Liver (tissue), 7 donors: ENCODE measurements at regions not wholly inside any gene's neighbourhood (a gene's known extent, or its start where the extent isn't known, plus 50 kb on each side); places are given as distances from the start of the nearest gene placed in this dataset.
"Not testable (repeated sequence)": the region's sequence is repeated elsewhere in the genome, so short reads cannot be mapped to it uniquely, and the experiment has no call there.

ENCODE experiments used
- DNase-seq: peaks from one replicate; pipeline ENCODE4 v3.0.0-alpha.2; 2017; ENCODE audit warnings: low spot score
- H3K27ac ChIP-seq, 2 donors: one replicate each; pipeline ENCODE4 v1.7.0; 2013; ENCODE audit warnings: inconsistent platforms in 2 of 2, low read length in 2 of 2, control low read depth in 1 of 2, low read depth in 1 of 2, mild to moderate bottlenecking in 1 of 2
- H3K27me3 ChIP-seq, 4 donors: one replicate each; pipeline versions ENCODE4 v1.6.1 to v1.7.0; 2013; ENCODE audit warnings: low read length in 3 of 4, inconsistent platforms in 1 of 4, mild to moderate bottlenecking in 1 of 4, moderate library complexity in 1 of 4; ENCODE audit not compliant: control insufficient read depth in 4 of 4, insufficient read depth in 4 of 4
- H3K36me3 ChIP-seq, 4 donors: one replicate each; pipeline versions ENCODE4 v1.6.1 to v1.7.0; 2013; ENCODE audit warnings: low read length in 3 of 4, mild to moderate bottlenecking in 3 of 4, low read depth in 1 of 4, moderate library complexity in 1 of 4; ENCODE audit not compliant: control insufficient read depth in 4 of 4, insufficient read depth in 3 of 4
- H3K4me1 ChIP-seq, 4 donors: one replicate each; pipeline versions ENCODE4 v1.6.1 to v1.7.0; 2013; ENCODE audit warnings: low read length in 3 of 4, mild to moderate bottlenecking in 3 of 4, moderate library complexity in 1 of 4; ENCODE audit not compliant: control insufficient read depth in 4 of 4, insufficient read depth in 4 of 4
- H3K4me3 ChIP-seq, 3 donors: one replicate each; pipeline versions ENCODE4 v1.6.1 to v1.7.0; 2013; ENCODE audit warnings: low read length in 3 of 3, control low read depth in 1 of 3, low read depth in 1 of 3, mild to moderate bottlenecking in 1 of 3
- H3K9ac ChIP-seq, 2 donors: one replicate each; pipeline ENCODE4 v1.7.0; 2013; ENCODE audit warnings: low read length in 2 of 2, mild to moderate bottlenecking in 2 of 2, moderate library complexity in 2 of 2, control low read depth in 1 of 2, low read depth in 1 of 2
- H3K9me3 ChIP-seq, 4 donors: one replicate each; pipeline versions ENCODE4 v1.6.1 to v1.7.0; 2013; ENCODE audit warnings: low read length in 3 of 4; ENCODE audit not compliant: control insufficient read depth in 4 of 4
- ATF3 ChIP-seq: IDR thresholded peaks from 2 replicates; pipeline ENCODE4 v1.6.1; 2016; ENCODE audit warnings: antibody characterized with exemption
- EGR1 ChIP-seq, 2 donors: IDR thresholded peaks; 2 replicates each; pipeline ENCODE4 v1.6.1; 2016 to 2018; ENCODE audit warnings: antibody characterized with exemption in 2 of 2, low read depth in 2 of 2
- FOXA1 ChIP-seq: IDR thresholded peaks from 2 replicates; pipeline ENCODE4 v1.6.1; 2016; ENCODE audit warnings: antibody characterized with exemption
- GABPA ChIP-seq, 2 donors: IDR thresholded peaks in 1 of 2; conservative IDR thresholded peaks in 1 of 2; 2 replicates each; pipeline ENCODE4 v1.6.1; 2016; ENCODE audit warnings: antibody characterized with exemption in 2 of 2, mild to moderate bottlenecking in 1 of 2, moderate library complexity in 1 of 2
- HNF4A ChIP-seq, 2 donors: conservative IDR thresholded peaks; 2 replicates each; pipeline ENCODE4 v1.6.1; 2016; ENCODE audit warnings: antibody characterized with exemption in 2 of 2, mild to moderate bottlenecking in 2 of 2
- HNF4G ChIP-seq: IDR thresholded peaks from 2 replicates; pipeline ENCODE4 v1.6.1; 2016; ENCODE audit warnings: antibody characterized with exemption
- MAX ChIP-seq: IDR thresholded peaks from 2 replicates; pipeline ENCODE4 v1.6.1; 2016; ENCODE audit warnings: antibody characterized with exemption
- REST ChIP-seq: IDR thresholded peaks from 2 replicates; pipeline ENCODE4 v1.6.1; 2016; ENCODE audit warnings: antibody characterized with exemption, mild to moderate bottlenecking
- SP1 ChIP-seq: IDR thresholded peaks from 2 replicates; pipeline ENCODE4 v1.6.1; 2018; ENCODE audit warnings: antibody characterized with exemption, mild to moderate bottlenecking
- TAF1 ChIP-seq: conservative IDR thresholded peaks from 2 replicates; pipeline ENCODE4 v1.6.1; 2016; ENCODE audit warnings: antibody characterized with exemption, mild to moderate bottlenecking
- ZBTB33 ChIP-seq: IDR thresholded peaks from 2 replicates; pipeline ENCODE4 v1.6.1; 2016; ENCODE audit warnings: antibody characterized with exemption
- WGBS: extraction: QIAGEN DNeasy Blood & Tissue Kit; methylation state at CpG from one replicate; pipeline ENCODE4 v1.1.7; 2013; 5-methylcytosine and 5-hydroxymethylcytosine counted together
- donor health status: healthy.
- donor health status: healthy.
- donor health status: healthy.
- donor health status: healthy.

GRCh38 chr4:151850791-151851213, 90.0 kb upstream of the GATB start (continued):
- TF ChIP-seq ZBTB33 (no peak), HNF4G (no peak)

GRCh38 chr4:151845551-151845950, 84.7 kb upstream of the GATB start:
- H3K4me1 ChIP-seq, H3K9ac ChIP-seq, DNase-seq, H3K9me3 ChIP-seq, H3K4me3 ChIP-seq, H3K27me3 ChIP-seq, H3K36me3 ChIP-seq, H3K27ac ChIP-seq: not testable (repeated sequence)
- 89% methylated on average over 3 of the region's 3 CpGs for WGBS

- TF ChIP-seq REST = no peak
- TF ChIP-seq EGR1 (IDR thresholded peaks at IDR 0.05; ENCODE audit: low read depth in 2 of 2) = no peak
- no peak for TF ChIP-seq ATF3
- TF ChIP-seq FOXA1 = no peak
- no peak for TF ChIP-seq MAX
- TF ChIP-seq TAF1 = no peak
- Histone ChIP-seq H3K9me3 (no peaks in the 10 kb centered on the region), H3K27me3 (peaks cover 0 to 2% (median 0%) of the 10 kb centered on the region in 4 donors), H3K9ac (no peak overlapping the region), H3K4me1 (no peaks in the 10 kb centered on the region), H3K27ac (no peak overlapping the region), H3K36me3 (no peaks in the 10 kb centered on the region), H3K4me3 (no peak overlapping the region)
- WGBS = 73% methylated on average over 4 of the region's 4 CpGs
- no peak for DNase-seq
Measured at GRCh38 chr4:151842430-151843079, 81.7 kb upstream of the GATB start.

- TF ChIP-seq HNF4A (conservative IDR thresholded peaks at IDR 0.05) = no peak
- TF ChIP-seq GABPA (IDR thresholded peaks at IDR 0.05 in 1 of 2, conservative IDR thresholded peaks at IDR 0.05 in 1 of 2) = no peak
- TF ChIP-seq ZBTB33 = no peak
- no peak for TF ChIP-seq EGR1 (IDR thresholded peaks at IDR 0.05; ENCODE audit: low read depth in 2 of 2)
- TF ChIP-seq SP1 = no peak
- WGBS = 82% methylated on average over 10 of the region's 10 CpGs
- Histone ChIP-seq H3K4me3 (no peak overlapping the region), H3K9ac (no peak overlapping the region), H3K36me3 (no peaks in the 10 kb centered on the region), H3K4me1 (no peaks in the 10 kb centered on the region), H3K27ac (no peak overlapping the region), H3K9me3 (no peaks in the 10 kb centered on the region), H3K27me3 (peaks cover 0 to 2% (median 0%) of the 10 kb centered on the region in 4 donors)
- no peak for DNase-seq
Measured at GRCh38 chr4:151841107-151841506, 80.3 kb upstream of the GATB start.
